GM23338 (cell line): ENCODE measurements at regions not wholly inside any gene's neighbourhood (a gene's known extent, or its start where the extent isn't known, plus 50 kb on each side); places are given as distances from the start of the nearest gene placed in this dataset.

Experiments used
- ATAC-seq: fragments of 200-7000 bp; cut with Tn5 transposase; 3 replicates; pipeline ENCODE4 v1.9.1; 2020
- DNase-seq: peaks from one replicate; pipeline ENCODE4 v3.0.0-alpha.2; 2015; ENCODE audit warnings: low spot score
- H2AFZ ChIP-seq: fragments of 200-600 bp; sonication (generic); 2 replicates; pipeline ENCODE4 v1.8.0; 2016; ENCODE audit warnings: antibody characterized with exemption, mild to moderate bottlenecking, moderate library complexity
- H3F3A ChIP-seq: fragments of 200-600 bp; sonication (generic); replicated peaks from 2 replicates; pipeline ENCODE4 v1.8.0; 2017; ENCODE audit warnings: antibody characterized with exemption, mixed run types, low read depth
- H3K27ac ChIP-seq: fragments of 200-600 bp; sonication (generic); 2 replicates; pipeline ENCODE4 v1.6.1; 2016; ENCODE audit warnings: low read depth
- H3K27me3 ChIP-seq: fragments of 200-600 bp; sonication (generic); 2 replicates; pipeline ENCODE4 v1.8.0; 2016; ENCODE audit warnings: mild to moderate bottlenecking, mixed run types, moderate library complexity; ENCODE audit not compliant: insufficient read depth
- H3K36me3 ChIP-seq: fragments of 200-600 bp; sonication (generic); 2 replicates; pipeline ENCODE4 v1.8.0; 2016; ENCODE audit warnings: mild to moderate bottlenecking; ENCODE audit not compliant: insufficient read depth
- H3K4me1 ChIP-seq: fragments of 200-600 bp; sonication (generic); 2 replicates; pipeline ENCODE4 v1.8.0; 2016; ENCODE audit warnings: mild to moderate bottlenecking, moderate library complexity; ENCODE audit not compliant: insufficient read depth
- H3K4me2 ChIP-seq: fragments of 200-600 bp; sonication (generic); 2 replicates; pipeline ENCODE4 v1.7.1; 2017; ENCODE audit warnings: mixed run types
- H3K4me3 ChIP-seq: fragments of 200-600 bp; sonication (generic); 2 replicates; pipeline ENCODE4 v1.6.1; 2016; ENCODE audit warnings: mixed run types
- H3K79me2 ChIP-seq: fragments of 200-600 bp; sonication (generic); replicated peaks from 2 replicates; pipeline ENCODE4 v1.8.0; 2017; ENCODE audit warnings: mild to moderate bottlenecking; ENCODE audit not compliant: insufficient read depth
- H3K9me2 ChIP-seq: fragments of 200-600 bp; sonication (generic); 2 replicates; pipeline ENCODE4 v1.8.0; 2017; ENCODE audit not compliant: insufficient read depth
- H4K20me1 ChIP-seq: fragments of 200-600 bp; sonication (generic); replicated peaks from 2 replicates; pipeline ENCODE4 v1.8.0; 2017; ENCODE audit warnings: mild to moderate bottlenecking; ENCODE audit not compliant: insufficient read depth
- H3K27ac Mint-ChIP-seq: 2 replicates; pipeline ENCODE4 v1.8.0; 2020; ENCODE audit warnings: inconsistent platforms, mild to moderate bottlenecking, moderate library complexity, mixed read lengths
- H3K27me3 Mint-ChIP-seq: 3 replicates; pipeline ENCODE4 v1.8.0; 2022; ENCODE audit warnings: low read depth, mild to moderate bottlenecking, moderate library complexity, mixed read lengths, inconsistent platforms; ENCODE audit not compliant: insufficient read depth, poor library complexity
- H3K36me3 Mint-ChIP-seq: 3 replicates; pipeline ENCODE4 v1.8.0; 2021; ENCODE audit warnings: low read depth, mild to moderate bottlenecking, inconsistent platforms, moderate library complexity, mixed read lengths
- H3K4me1 Mint-ChIP-seq: 3 replicates; pipeline ENCODE4 v1.8.0; 2020; ENCODE audit warnings: mild to moderate bottlenecking, inconsistent platforms, mixed read lengths
- H3K4me3 Mint-ChIP-seq: 3 replicates; pipeline ENCODE4 v1.8.0; 2021; ENCODE audit warnings: moderate library complexity, mild to moderate bottlenecking, inconsistent platforms, mixed read lengths
- H3K9me3 Mint-ChIP-seq: 3 replicates; pipeline ENCODE4 v1.8.0; 2020; ENCODE audit warnings: moderate library complexity, mild to moderate bottlenecking, inconsistent platforms, mixed read lengths
- CREB1 ChIP-seq: fragments of 250-450 bp; sonication (Bioruptor Pico); IDR thresholded peaks from 2 replicates; pipeline ENCODE4 v1.5.0; 2020; ENCODE audit warnings: low read depth, mild to moderate bottlenecking, moderate library complexity
- CTCF ChIP-seq, 2 experiments: fragments of 200-600 bp in 1 of 2; sonication (generic) in 1 of 2; conservative IDR thresholded peaks; 2 replicates each; pipeline versions ENCODE4 v1.5.1 to v1.6.1; 2016 to 2017; ENCODE audit warnings: antibody characterized with exemption in 2 of 2, low read depth in 2 of 2, mild to moderate bottlenecking in 2 of 2, moderate library complexity in 1 of 2
- ETS1 ChIP-seq: IDR thresholded peaks from 2 replicates; pipeline ENCODE4 v1.6.1; 2016; ENCODE audit warnings: antibody characterized with exemption
- EZH2phosphoT487 ChIP-seq: fragments of 200-600 bp; sonication (generic); IDR thresholded peaks from one replicate; pipeline ENCODE4 v1.8.1; 2018; ENCODE audit warnings: antibody characterized with exemption; ENCODE audit not compliant: unreplicated experiment
- NANOG ChIP-seq: IDR thresholded peaks from 2 replicates; pipeline ENCODE4 v1.6.1; 2016; ENCODE audit warnings: antibody characterized with exemption, borderline replicate concordance
- ZNF114 ChIP-seq: fragments of 250-450 bp; sonication (Bioruptor Pico); IDR thresholded peaks from 2 replicates; pipeline ENCODE4 v1.5.0; 2020; ENCODE audit warnings: mild to moderate bottlenecking, moderate library complexity
- ZNF331 ChIP-seq: fragments of 250-450 bp; sonication (Bioruptor Pico); IDR thresholded peaks from 2 replicates; pipeline ENCODE4 v1.5.0; 2020; ENCODE audit warnings: low read depth, mild to moderate bottlenecking, moderate library complexity

GRCh38 chr6:165110860-165111259, 198.5 kb downstream of the C6orf118 start:
- Mint-ChIP-seq H3K4me3 (no peak overlapping the region), H3K4me1 (no peaks in the 10 kb centered on the region), H3K36me3 (no peaks in the 10 kb centered on the region), H3K27ac (no peak overlapping the region), H3K9me3 (peaks cover 15% of the 10 kb centered on the region), H3K27me3 (no peaks in the 10 kb centered on the region)
- no peaks in the 10 kb centered on the region for H3K36me3 ChIP-seq
- H3K27me3 ChIP-seq = no peaks in the 10 kb centered on the region
- no peaks in the 10 kb centered on the region for H3K9me2 ChIP-seq
- no peak overlapping the region for H3K4me3 ChIP-seq
- H2AFZ ChIP-seq = no peak overlapping the region
- no peaks in the 10 kb centered on the region for H3F3A ChIP-seq
- H4K20me1 ChIP-seq = no peaks in the 10 kb centered on the region
- no peak for DNase-seq
- no peaks in the 10 kb centered on the region for H3K79me2 ChIP-seq
- TF ChIP-seq ZNF331 (CRISPR knock-in tag) (no peak), NANOG (no peak), CTCF (conservative IDR thresholded peaks at IDR 0.05; ENCODE audit: low read depth in 2 of 2) (no peak)
- no peak for ATAC-seq
- H3K4me1 ChIP-seq = no peaks in the 10 kb centered on the region
- H3K4me2 ChIP-seq = no peak overlapping the region
- H3K27ac ChIP-seq = no peak overlapping the region

GRCh38 chr6:165109011-165109410, 200.4 kb downstream of the C6orf118 start:
- H3K36me3 ChIP-seq = no peaks in the 10 kb centered on the region
- no peaks in the 10 kb centered on the region for H3K27me3 Mint-ChIP-seq
- no peaks in the 10 kb centered on the region for H3K4me1 Mint-ChIP-seq
- no peaks in the 10 kb centered on the region for H3K4me1 ChIP-seq
- no peaks in the 10 kb centered on the region for H3K36me3 Mint-ChIP-seq
- H3K9me3 Mint-ChIP-seq = peaks cover 6% of the 10 kb centered on the region
- no peaks in the 10 kb centered on the region for H3F3A ChIP-seq
- H4K20me1 ChIP-seq = no peaks in the 10 kb centered on the region
- no peak for ATAC-seq
- no peaks in the 10 kb centered on the region for H3K9me2 ChIP-seq
- TF ChIP-seq EZH2phosphoT487 (no peak), ZNF331 (CRISPR knock-in tag) (no peak), ETS1 (no peak), CTCF (conservative IDR thresholded peaks at IDR 0.05; ENCODE audit: low read depth in 2 of 2) (no peak), NANOG (no peak), ZNF114 (CRISPR knock-in tag) (no peak), CREB1 (CRISPR knock-in tag) (no peak)
- DNase-seq = no peak
- no peak overlapping the region for H3K4me3 ChIP-seq
- no peak overlapping the region for H3K4me3 Mint-ChIP-seq
- H3K27ac Mint-ChIP-seq = no peak overlapping the region
- no peaks in the 10 kb centered on the region for H3K27me3 ChIP-seq
- no peaks in the 10 kb centered on the region for H3K79me2 ChIP-seq
- no peak overlapping the region for H3K27ac ChIP-seq
- H3K4me2 ChIP-seq = no peak overlapping the region
- H2AFZ ChIP-seq = no peak overlapping the region
